ENCODE measurements at regions not wholly inside any gene's neighbourhood (a gene's known extent, or its start where the extent isn't known, plus 50 kb on each side); places are given as distances from the start of the nearest gene placed in this dataset.
"Not testable (repeated sequence)": the region's sequence is repeated elsewhere in the genome, so short reads cannot be mapped to it uniquely, and the experiment has no call there.

GRCh38 chr10:38209332-38209731, 115.2 kb downstream of the ZNF37A start:
- H3K4me3 ChIP-seq = no peak overlapping the region
- no peaks in the 10 kb centered on the region for H3K36me3 ChIP-seq
- DNase-seq (ENCODE audit: low spot score in 2 of 2) = no peak
- H3K27ac ChIP-seq = no peak overlapping the region
- H3K27me3 ChIP-seq = no peaks in the 10 kb centered on the region
- no peak for TF ChIP-seq CTCF (IDR thresholded peaks at IDR 0.05)
- intact Hi-C loops (cut with DNase I) = no loop called here
- H3K9me3 ChIP-seq = peaks cover 0 to 6% of the 10 kb centered on the region in 2 donors
- no peaks in the 10 kb centered on the region for H3K4me1 ChIP-seq

GRCh38 chr10:38209748-38210147, 115.6 kb downstream of the ZNF37A start:
- intact Hi-C loops (cut with DNase I); H3K27ac ChIP-seq; H3K27me3 ChIP-seq; H3K9me3 ChIP-seq; H3K4me3 ChIP-seq; H3K36me3 ChIP-seq; DNase-seq (ENCODE audit: low spot score in 2 of 2); H3K4me1 ChIP-seq: not testable (repeated sequence)

- intact Hi-C loops (cut with DNase I) = no loop called here
- no peak for TF ChIP-seq CTCF (IDR thresholded peaks at IDR 0.05)
- H3K36me3 ChIP-seq = no peaks in the 10 kb centered on the region
- H3K4me1 ChIP-seq = no peaks in the 10 kb centered on the region
- H3K4me3 ChIP-seq = no peak overlapping the region
- no peak for DNase-seq (ENCODE audit: low spot score in 2 of 2)
- no peak overlapping the region for H3K27ac ChIP-seq
- H3K9me3 ChIP-seq = no peaks in the 10 kb centered on the region
- no peaks in the 10 kb centered on the region for H3K27me3 ChIP-seq
Measured at GRCh38 chr10:38212460-38212859, 118.3 kb downstream of the ZNF37A start.

- intact Hi-C loops (cut with DNase I) = no loop called here
- H3K27ac ChIP-seq = no peak overlapping the region
- no peaks in the 10 kb centered on the region for H3K4me1 ChIP-seq
- no peak for DNase-seq (ENCODE audit: low spot score in 2 of 2)
- no peaks in the 10 kb centered on the region for H3K27me3 ChIP-seq
- peaks cover 0 to 10% of the 10 kb centered on the region in 2 donors for H3K9me3 ChIP-seq
- H3K4me3 ChIP-seq = no peak overlapping the region
- TF ChIP-seq CTCF (IDR thresholded peaks at IDR 0.05) = no peak
- no peaks in the 10 kb centered on the region for H3K36me3 ChIP-seq
Measured at GRCh38 chr10:38226385-38226784, 132.2 kb downstream of the ZNF37A start.

- TF ChIP-seq CTCF (IDR thresholded peaks at IDR 0.05) = no peak
- Histone ChIP-seq H3K27ac (no peak overlapping the region), H3K36me3 (no peaks in the 10 kb centered on the region), H3K9me3 (peaks cover 0 to 10% of the 10 kb centered on the region in 2 donors), H3K27me3 (no peaks in the 10 kb centered on the region), H3K4me3 (no peak overlapping the region), H3K4me1 (no peaks in the 10 kb centered on the region)
- DNase-seq (ENCODE audit: low spot score in 2 of 2) = no peak
- intact Hi-C loops (cut with DNase I) = no loop called here
Measured at GRCh38 chr10:38228394-38228793, 134.3 kb downstream of the ZNF37A start.

GRCh38 chr10:38238479-38238878, 144.3 kb downstream of the ZNF37A start:
- H3K9me3 ChIP-seq; H3K27ac ChIP-seq; H3K4me1 ChIP-seq; H3K4me3 ChIP-seq; intact Hi-C loops (cut with DNase I); H3K36me3 ChIP-seq; DNase-seq (ENCODE audit: low spot score in 2 of 2); H3K27me3 ChIP-seq: not testable (repeated sequence)

GRCh38 chr10:38242061-38242649, 148.0 kb downstream of the ZNF37A start:
- H3K4me3 ChIP-seq; intact Hi-C loops (cut with DNase I); H3K27me3 ChIP-seq; H3K4me1 ChIP-seq; DNase-seq (ENCODE audit: low spot score in 2 of 2); H3K27ac ChIP-seq; H3K9me3 ChIP-seq; H3K36me3 ChIP-seq: not testable (repeated sequence)

GRCh38 chr10:38248113-38248512, 154.0 kb downstream of the ZNF37A start:
- H3K9me3 ChIP-seq; intact Hi-C loops (cut with DNase I); H3K4me1 ChIP-seq: not testable (repeated sequence)

More at GRCh38 chr10:38248113-38248512, 154.0 kb downstream of the ZNF37A start:
- not testable (repeated sequence) for H3K27me3 ChIP-seq; H3K36me3 ChIP-seq; H3K27ac ChIP-seq; DNase-seq (ENCODE audit: low spot score in 2 of 2); H3K4me3 ChIP-seq

Measured in ascending aorta (tissue), 2 donors.